ENCODE measurements at regions not wholly inside any gene's neighbourhood (a gene's known extent, or its start where the extent isn't known, plus 50 kb on each side); places are given as distances from the start of the nearest gene placed in this dataset.

DNA sequence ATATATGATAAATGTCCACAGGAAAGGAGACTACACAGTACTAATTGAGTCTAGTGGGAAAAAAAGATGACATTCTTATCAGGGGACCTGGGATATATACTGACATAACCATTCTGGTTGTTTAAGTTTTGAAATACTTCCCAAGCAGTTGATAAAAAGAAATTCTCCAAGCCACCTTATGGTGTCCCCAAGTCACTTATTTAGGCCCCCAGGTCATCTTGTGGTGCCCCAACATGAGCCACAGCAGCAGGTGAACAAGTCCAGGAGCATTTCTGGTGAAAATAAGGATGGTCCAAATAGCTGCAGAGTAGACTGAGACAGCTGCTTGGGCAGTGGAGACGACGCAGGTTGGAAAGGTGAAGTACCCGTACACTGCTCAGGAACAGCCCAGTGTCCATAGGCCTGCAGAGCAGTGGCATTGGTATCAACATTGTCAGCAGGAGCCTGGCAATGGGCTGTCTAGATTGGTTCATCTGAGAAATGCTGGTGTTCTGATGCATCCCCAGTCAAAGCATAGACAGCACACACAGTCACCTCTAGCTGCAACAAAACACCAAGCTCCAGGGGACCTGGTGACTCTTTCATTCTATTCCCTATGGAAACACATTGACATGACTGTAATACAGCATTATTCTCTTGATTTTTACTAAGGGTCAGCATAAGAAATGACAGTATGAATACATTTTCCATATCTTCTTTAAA, 430.6 kb downstream of the NR2F1-AS1 start:
- DNase-seq (ENCODE audit: low spot score), result no peak
- intact Hi-C loops (cut with DNase I), result no loop called here

DNA sequence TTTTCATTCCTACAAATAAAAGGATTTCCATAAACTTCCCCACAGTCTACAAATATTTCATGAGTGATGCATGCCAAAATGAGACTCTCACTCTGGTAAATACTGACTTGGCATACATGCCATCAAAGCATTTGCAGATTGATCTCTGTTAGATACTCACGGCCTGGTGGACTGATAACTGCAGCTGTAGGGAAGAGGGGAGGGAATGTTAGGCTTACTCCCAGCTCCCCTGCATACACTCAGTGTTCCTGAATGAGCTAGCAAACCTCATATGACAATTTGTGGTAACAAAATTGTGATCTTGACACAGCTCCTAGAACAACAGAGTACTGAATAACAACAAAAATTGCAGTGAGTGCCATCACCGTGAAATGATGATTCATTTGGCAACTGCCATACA, 435.3 kb downstream of the NR2F1-AS1 start:
- intact Hi-C loops (cut with DNase I), result loop anchor here in 1 of 2 donors (5.0 kb wide), 1 partner anchor 143 kb away; no protein-coding TSS in a partner anchor
- no peak for DNase-seq (ENCODE audit: low spot score)

DNA sequence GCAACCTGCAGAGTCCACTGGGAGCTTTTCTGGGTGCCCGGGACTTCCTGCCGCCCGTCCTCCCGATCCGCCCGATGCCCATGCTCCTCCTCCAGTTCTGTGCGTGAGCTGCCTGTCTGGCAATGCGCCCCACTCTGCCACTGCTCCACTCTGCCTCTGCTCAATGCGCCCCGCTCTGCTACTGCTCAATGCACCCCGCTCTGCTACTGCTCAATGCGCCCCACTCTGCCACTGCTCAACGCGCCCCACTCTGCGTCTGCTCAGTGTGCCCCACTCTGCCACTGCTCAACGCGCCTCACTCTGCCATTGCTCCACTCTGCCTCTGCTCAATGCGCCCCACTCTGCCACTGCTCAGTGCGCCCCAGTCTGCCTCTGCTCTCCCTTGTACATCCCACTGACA, 436.0 kb downstream of the NR2F1-AS1 start:
- no peak for DNase-seq (ENCODE audit: low spot score)
- intact Hi-C loops (cut with DNase I), result loop anchor here in 1 of 2 donors (5.0 kb wide), 1 partner anchor 143 kb away; no protein-coding TSS in a partner anchor

DNA sequence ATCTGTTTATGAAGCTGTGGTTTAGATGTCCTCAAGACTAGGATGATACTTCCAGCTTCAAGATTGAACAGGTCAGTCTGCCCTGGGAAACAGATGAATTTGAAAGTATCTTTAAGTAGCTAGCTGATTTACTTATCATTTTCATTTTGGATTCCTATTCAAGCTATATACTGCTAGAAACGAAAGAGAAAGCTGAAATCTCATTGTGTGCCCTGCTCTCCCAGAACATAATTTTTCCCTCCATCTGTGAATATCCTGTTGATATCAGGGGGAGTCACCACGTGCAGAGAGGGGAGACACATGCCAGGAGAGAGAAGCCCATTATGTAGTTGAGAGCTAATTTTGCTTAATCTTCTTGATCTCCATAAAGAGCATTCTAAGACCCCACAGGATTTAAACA, 439.1 kb downstream of the NR2F1-AS1 start:
- no peak for DNase-seq (ENCODE audit: low spot score)
- intact Hi-C loops (cut with DNase I), result no loop called here

DNA sequence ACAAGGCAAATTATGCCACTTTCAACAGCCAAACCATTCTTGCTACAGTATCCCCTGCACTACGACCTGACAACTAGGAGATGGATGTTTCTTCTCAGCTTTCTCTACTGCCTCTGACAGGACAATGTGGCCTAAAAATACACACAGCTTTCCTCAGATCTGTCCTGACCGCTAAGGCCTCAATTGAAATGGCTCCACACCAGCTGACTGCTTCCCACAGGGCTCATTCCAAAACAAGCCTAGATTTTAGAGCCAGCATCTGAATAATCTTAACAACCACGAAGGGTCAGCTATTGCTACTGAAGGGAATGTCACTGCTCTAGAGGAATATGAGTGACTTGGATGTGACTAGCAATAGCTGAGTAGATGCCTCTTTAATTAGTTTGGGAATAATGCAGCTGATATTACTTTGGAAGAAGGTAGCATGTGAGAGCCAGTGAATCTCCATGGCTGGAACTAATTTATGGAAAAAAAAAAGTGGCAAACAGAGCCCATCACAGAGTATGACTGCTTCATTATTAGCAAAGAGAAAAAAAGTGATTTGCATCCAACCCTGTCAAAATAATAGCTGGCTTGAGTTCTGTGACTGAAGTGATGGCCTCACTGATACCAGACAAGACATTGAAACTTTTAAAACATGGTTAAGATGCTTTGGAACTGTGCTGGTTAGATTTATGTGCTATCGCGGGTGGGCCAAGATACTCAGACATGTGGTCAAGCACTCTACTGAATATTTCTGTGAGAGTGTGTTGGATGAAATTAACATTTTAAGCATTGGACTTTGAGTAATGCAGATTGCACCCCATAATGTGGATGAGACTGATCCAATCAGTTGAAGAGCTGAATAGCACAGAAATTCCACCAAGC, 450.2 kb downstream of the NR2F1-AS1 start:
- intact Hi-C loops (cut with DNase I), result no loop called here
- DNase-seq (ENCODE audit: low spot score), result no peak

DNA sequence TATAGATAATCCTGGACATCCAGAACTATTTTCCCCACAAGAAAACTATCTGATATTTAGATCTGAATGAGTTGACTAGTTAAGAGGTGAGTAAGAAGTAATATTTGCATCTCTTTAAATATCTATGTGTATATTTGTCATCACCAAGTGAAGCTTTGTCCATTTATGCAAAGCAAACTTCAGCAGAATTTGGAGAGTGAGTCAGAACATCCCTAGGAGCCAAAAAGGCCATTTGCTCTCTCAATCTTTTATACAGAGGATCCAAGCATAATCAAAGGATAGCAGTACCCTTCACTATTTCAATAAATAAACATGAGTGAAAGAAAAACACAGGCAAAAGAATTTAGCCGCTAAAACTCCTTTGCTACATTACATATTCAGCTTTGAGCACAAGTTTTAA, 454.4 kb downstream of the NR2F1-AS1 start:
- intact Hi-C loops (cut with DNase I), result no loop called here
- DNase-seq (ENCODE audit: low spot score), result no peak

DNA sequence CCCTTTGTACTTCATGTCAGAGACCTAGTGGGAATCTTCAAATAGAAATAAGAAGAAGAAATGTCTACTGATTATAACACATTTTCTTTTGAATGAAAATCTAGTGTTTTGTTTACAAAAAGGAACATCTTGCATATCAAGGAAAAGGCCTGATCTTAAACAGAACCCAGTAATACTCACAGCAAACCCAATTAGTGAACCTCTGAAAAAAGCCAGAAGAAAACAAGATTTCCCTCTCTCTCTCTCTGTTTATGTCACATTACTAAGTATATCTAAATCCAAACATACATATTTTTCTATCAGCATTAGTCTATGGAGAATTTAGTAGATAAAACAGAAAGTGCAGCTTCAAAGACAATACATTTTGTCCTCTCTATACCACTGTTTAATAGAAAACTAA, 457.9 kb downstream of the NR2F1-AS1 start:
- intact Hi-C loops (cut with DNase I), result no loop called here
- DNase-seq (ENCODE audit: low spot score), result no peak

DNA sequence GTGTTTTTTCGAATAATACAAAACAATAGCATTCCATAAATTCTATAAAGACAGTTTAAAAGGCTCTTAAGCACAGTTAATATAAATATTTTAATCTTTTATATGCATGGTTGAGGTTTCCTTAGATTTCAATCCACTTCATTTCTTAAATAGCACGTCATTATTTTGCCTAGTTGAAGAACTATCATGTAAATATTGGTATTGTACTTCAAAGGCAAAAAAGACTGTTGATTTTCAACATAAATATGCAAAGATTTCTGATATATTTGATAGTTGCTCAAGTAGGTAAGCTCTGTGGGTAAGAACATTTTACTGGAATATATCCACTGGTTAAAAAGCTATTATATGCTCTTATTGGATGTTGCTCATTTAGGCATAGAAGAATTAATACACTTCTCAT, 458.6 kb downstream of the NR2F1-AS1 start:
- DNase-seq (ENCODE audit: low spot score), result no peak
- intact Hi-C loops (cut with DNase I), result no loop called here

DNA sequence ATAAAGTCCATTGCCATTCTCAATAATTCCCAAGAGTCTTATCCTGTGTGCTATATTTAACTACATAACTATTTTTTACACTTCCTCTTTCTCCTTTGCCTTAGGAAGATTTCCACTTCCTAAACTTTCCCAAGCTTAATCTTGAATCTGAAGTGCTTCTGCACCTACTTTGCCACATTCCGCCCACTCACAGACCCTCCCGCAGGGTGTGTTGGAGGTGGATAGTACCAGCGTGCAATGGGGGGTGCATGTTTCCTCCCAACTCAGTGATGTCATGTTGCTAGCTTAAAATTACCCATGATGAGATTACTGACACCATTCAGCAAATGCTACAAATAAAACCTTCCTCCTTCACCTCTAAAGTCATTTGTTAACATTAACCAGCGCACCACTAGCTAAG, 460.2 kb downstream of the NR2F1-AS1 start:
- DNase-seq (ENCODE audit: low spot score), result no peak
- intact Hi-C loops (cut with DNase I), result no loop called here

DNA sequence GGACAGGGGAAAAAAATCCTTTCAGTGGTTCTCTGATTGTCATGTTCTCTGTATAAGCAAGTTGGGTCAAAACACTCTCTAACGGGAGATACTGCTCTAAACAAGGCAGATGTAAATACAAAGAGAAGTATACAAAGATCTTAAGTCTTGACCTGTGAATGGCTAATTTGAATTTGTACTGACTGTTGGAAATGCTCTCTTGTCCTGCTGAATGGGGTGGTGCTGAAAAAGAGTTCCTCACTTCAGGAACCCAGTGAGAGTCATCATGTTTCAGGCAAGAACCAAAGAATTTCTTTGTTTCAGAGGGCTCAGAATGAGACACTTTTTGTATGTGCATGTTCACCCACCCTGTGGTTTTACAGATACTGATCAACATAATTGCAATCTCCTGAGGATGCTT, 461.0 kb downstream of the NR2F1-AS1 start:
- intact Hi-C loops (cut with DNase I), result no loop called here

DNA sequence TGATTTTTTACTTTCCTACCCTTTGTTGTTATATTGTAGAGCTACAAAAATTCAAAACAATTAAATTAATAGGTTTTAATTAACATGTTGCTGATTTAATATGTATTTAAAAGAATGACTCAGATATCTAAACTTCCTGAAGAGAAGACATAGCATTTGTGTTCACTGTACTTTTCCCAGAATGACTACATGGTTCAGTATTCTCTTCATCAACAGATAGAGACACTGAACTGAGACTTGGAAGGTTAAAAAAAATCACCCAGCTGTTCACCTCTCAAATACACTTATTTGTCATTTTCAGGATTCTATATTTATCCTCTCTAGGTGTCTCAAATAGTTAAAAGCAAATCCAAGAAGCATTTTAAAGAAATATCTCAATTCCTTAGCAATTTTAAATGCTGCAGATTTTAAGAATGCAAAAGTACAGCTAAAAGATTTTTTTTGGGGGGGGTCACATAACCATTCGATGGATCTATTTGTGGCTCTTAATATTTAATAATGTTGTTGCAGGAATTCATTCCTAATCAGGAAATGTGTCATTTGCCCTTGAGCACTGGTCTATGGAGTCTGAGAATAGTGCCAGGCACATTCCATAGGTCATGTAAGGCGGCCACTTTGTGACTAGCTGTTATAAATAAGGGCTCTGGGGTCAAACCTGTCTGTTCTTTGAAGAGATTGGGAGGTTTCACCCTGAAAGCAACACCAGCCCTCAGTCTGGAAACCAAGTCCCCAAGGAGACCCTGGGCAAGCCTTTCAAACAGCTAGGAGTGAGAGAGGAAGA, 463.1 kb downstream of the NR2F1-AS1 start:
- intact Hi-C loops (cut with DNase I), result no loop called here
- no peak for DNase-seq (ENCODE audit: low spot score)

More for the DNA sequence above, 461.0 kb downstream of the NR2F1-AS1 start:
- DNase-seq (ENCODE audit: low spot score), result no peak

DNA sequence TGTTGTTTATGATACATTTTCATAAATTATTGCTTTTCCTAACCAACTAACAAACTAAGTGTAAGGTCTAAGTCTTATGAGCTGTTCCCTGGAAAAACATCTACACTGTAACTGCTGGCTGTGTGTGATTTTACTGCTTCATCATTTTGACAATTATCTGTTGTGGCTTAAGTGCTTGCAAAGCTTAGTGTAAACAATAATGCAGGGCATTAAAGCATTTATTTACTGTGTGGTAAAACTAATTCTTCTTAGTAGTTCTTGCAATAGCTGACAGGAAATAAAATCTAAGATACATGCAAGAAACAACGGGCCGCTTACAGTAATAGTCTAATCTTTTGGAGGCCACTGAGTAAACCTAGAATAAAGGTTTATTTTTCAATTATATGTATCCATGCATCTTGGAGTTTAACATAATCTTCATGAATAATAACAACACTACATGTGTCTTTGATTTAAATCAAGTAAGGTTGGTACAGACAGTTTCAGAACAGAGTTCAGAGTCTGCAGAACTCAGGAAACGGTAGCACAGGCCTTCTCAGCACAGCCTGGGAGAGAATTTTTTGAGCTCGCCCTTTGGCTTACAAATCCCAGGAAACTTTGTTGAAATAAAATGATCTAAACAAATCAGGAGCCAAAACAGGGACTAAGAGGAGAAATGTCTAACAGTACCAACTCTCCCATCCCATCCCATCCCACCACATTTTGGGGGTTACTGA, 473.1 kb downstream of the NR2F1-AS1 start:
- DNase-seq (ENCODE audit: low spot score), result no peak

DNA sequence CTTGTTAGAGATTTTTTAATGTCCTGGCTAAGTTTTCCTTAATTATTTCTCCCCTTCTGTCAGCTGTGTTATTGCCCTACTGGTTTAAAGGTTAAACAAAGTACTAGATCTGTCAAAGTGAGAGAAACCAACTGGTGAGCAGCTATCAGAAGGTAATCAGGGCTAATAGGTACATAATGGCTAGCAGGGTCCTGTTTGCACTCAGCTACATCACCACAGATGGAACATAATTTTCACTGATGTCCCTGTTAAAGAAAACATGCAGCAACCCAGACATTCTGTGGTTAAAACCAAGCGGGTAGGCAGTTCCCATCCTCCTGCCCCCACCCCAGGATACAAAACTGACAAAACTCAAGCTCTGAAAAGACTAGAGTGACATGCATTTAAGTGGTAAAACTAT, 473.9 kb downstream of the NR2F1-AS1 start:
- intact Hi-C loops (cut with DNase I), result no loop called here
- no peak for DNase-seq (ENCODE audit: low spot score)

More for the DNA sequence above, 473.1 kb downstream of the NR2F1-AS1 start:
- intact Hi-C loops (cut with DNase I), result no loop called here

DNA sequence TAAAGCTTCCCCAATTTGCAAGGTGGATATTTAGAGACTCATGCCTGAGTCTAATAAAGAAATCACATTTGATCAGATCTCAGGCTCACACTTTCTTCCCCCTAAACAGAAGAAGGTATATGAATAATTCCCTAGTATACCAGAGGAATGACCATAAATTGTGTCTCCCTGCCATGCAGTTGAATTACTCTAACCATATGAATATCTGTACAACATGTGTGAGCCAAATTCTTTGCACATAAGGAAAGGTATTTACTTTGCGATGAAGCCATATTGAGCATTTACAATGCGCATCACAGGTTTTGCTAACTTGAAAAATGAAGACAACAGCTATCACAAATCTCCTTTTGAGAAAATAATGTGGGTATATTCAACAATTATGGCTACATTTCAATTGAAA, 479.4 kb downstream of the NR2F1-AS1 start:
- no peak for DNase-seq (ENCODE audit: low spot score)
- intact Hi-C loops (cut with DNase I), result no loop called here

DNA sequence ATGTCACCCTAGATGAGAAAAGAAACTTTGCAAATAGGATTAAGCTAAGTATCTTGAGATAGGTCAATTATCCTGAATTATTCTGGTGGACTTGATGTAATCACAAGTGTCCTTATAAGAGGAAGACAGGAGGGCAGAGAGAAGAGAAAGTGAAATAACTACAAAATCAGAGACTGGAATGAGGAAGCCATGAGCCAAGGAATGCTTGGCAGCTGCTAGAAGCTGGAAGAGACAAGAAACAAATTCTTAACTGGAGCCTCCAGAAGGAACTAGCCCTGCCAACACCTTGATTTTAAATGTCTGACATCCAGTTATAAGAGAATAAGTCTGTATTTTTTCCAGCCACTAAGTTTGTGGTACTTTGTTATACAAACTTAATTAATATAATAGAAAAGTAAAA, 480.0 kb downstream of the NR2F1-AS1 start:
- intact Hi-C loops (cut with DNase I), result no loop called here
- no peak for DNase-seq (ENCODE audit: low spot score)

DNA sequence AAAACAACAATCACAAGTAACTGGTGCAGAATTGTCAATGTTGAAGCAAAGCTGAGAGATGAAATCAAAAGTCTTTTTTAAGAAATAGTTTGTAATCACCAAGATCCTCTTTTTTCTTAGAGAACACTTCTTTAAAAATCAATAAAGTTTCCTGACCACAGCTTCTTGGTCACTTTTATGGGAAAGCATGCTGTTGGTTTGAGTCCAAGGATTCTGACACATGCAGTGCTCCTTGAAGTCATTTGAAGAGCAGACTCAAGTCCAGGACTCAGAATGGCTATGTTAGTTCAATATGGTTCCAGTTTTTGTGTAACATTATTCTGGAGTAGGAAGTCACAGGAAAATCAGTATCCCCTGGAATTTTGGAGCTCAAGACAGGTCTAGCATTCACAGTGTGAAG, 480.6 kb downstream of the NR2F1-AS1 start:
- no peak for DNase-seq (ENCODE audit: low spot score)
- intact Hi-C loops (cut with DNase I), result no loop called here

DNA sequence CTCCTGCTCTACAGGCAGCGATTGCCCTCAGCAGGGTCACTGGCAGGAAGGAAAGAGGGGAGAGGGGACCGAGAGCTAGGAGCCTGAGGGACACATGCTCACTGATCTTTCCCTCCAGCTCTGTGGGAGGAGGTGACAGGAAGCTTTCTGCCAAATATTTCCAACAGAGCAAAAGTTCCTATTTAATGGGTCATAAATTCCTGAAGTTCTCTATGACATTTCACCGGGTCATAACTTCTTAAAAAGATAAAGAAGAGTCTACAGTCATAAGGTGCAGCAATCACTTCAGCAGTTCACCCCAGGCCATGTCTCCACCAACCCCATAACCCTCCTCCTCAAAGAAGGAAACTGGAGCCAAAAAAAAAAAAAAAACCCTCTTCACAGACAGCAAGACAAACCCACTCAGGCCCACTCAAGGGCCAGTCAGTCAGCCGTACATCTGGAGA, 481.1 kb downstream of the NR2F1-AS1 start:
- no peak for DNase-seq (ENCODE audit: low spot score)
- intact Hi-C loops (cut with DNase I), result no loop called here

DNA sequence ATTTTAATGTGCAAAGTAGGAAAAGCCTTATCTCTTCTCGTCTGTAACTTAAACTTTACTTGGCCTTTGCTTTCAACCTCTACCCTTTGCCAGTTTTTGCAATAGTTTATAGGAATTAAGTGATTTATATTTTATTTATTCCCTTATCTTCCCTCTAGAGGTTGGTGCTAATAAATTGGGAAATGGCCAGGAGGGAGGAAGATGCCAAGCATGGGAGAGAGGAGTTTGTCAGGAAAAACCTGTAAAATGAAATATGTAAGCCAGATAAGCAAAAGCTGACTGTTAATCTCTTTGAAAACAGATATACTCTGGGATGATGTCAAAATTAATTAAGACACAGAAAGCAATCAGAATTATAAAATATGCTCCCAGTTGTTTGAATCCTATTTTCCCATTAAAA, 484.5 kb downstream of the NR2F1-AS1 start:
- intact Hi-C loops (cut with DNase I), result no loop called here

DNA sequence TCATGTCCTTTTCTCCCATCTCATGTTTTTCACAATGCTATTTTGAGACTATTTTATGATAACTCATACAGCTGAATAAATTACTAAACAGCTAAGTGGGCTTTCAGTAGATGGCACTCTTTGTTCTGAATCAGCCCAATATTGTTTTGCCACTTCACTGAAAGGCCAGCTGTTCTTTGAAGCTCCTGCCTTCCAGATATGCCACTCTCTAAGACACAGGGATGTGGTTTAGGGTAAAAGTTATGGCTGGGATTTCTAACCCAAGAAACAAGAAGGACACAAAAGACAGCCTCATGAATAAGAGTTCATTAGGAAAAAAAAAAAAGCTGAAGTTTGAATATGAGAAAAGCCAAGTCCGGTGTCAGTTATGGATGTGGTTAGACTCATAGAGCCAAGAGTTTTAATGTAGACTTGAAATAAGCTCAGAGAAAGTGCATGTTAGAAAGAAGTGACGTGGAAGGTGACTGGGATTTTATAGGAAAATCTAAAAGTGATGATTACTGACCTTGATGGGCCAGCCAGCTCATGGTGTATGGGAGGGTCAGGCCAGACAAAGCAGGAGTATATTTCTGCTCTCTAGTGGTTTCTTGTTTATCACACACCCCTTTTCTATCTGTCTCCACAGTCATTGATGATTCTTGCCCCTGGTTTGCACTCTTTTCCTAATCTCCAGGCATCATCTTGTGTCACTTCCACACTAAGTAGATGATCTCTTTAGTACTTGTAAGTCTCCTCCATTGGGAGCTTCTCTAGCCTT, 488.5 kb downstream of the NR2F1-AS1 start:
- intact Hi-C loops (cut with DNase I), result no loop called here
- DNase-seq (ENCODE audit: low spot score), result no peak

More for the DNA sequence above, 484.5 kb downstream of the NR2F1-AS1 start:
- DNase-seq (ENCODE audit: low spot score), result no peak
